ENCODE measurements at regions not wholly inside any gene's neighbourhood (a gene's known extent, or its start where the extent isn't known, plus 50 kb on each side); places are given as distances from the start of the nearest gene placed in this dataset.

DNA sequence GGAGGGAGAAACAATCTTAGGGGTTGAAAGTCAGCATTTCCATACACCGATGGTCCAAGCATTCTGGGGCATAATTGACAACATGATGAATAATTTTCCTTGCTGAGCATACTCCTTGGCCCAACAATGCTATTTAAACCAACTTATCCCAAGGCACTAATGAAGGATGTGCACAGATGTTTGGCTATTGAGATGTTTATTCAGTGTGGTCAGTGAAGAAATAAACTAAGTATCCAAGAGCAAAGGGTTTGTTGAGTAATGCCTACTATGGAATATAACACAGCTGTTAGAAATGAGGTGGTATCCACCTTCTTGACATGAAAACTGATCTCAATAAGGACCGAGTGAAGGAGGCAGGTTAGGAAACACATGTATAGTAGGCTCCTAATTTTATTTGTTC is 53.9 kb upstream of the RAB6D start:
- TF ChIP-seq, protein P1, sequence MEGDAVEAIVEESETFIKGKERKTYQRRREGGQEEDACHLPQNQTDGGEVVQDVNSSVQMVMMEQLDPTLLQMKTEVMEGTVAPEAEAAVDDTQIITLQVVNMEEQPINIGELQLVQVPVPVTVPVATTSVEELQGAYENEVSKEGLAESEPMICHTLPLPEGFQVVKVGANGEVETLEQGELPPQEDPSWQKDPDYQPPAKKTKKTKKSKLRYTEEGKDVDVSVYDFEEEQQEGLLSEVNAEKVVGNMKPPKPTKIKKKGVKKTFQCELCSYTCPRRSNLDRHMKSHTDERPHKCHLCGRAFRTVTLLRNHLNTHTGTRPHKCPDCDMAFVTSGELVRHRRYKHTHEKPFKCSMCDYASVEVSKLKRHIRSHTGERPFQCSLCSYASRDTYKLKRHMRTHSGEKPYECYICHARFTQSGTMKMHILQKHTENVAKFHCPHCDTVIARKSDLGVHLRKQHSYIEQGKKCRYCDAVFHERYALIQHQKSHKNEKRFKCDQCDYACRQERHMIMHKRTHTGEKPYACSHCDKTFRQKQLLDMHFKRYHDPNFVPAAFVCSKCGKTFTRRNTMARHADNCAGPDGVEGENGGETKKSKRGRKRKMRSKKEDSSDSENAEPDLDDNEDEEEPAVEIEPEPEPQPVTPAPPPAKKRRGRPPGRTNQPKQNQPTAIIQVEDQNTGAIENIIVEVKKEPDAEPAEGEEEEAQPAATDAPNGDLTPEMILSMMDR (IDR thresholded peaks at IDR 0.05), result no peak
- no peak for TF ChIP-seq EZH2 (IDR thresholded peaks at IDR 0.05)

All from neural progenitor cell (in vitro differentiated cells).